Panc1 (cell line): ENCODE measurements at regions not wholly inside any gene's neighbourhood (a gene's known extent, or its start where the extent isn't known, plus 50 kb on each side); places are given as distances from the start of the nearest gene placed in this dataset.

Experiments
- CTCF ChIP-seq: fragments of 450-650 bp; IDR thresholded peaks from 2 replicates; pipeline ENCODE4 v1.5.1; 2017; ENCODE audit warnings: mild to moderate bottlenecking
- TCF7L2 ChIP-seq: IDR thresholded peaks from 2 replicates; pipeline ENCODE4 v1.6.1; 2011; ENCODE audit warnings: mild to moderate bottlenecking, low read depth, low read length, inconsistent platforms

GRCh38 chr15:31866248-31866647, 164.1 kb upstream of the CHRNA7 start:
- TF ChIP-seq CTCF: no peak
- TF ChIP-seq TCF7L2: no peak
